Urothelium cell line (cell line): ENCODE measurements at regions not wholly inside any gene's neighbourhood (a gene's known extent, or its start where the extent isn't known, plus 50 kb on each side); places are given as distances from the start of the nearest gene placed in this dataset.
A peak's percentile ranks its signal among the peaks of the same experiment; 100 is the strongest.
"Not testable (repeated sequence)": the region's sequence is repeated elsewhere in the genome, so short reads cannot be mapped to it uniquely, and the experiment has no call there.

Experiments
- DNase-seq: peaks from one replicate; pipeline ENCODE4 v3.0.0; 2011; ENCODE audit warnings: low spot score, mixed read lengths
- FAIRE-seq: peaks from 2 replicates; lab custom pipeline; 2011; peaks lifted over from hg19 to GRCh38; lab: Jason Lieb, UNC

DNA sequence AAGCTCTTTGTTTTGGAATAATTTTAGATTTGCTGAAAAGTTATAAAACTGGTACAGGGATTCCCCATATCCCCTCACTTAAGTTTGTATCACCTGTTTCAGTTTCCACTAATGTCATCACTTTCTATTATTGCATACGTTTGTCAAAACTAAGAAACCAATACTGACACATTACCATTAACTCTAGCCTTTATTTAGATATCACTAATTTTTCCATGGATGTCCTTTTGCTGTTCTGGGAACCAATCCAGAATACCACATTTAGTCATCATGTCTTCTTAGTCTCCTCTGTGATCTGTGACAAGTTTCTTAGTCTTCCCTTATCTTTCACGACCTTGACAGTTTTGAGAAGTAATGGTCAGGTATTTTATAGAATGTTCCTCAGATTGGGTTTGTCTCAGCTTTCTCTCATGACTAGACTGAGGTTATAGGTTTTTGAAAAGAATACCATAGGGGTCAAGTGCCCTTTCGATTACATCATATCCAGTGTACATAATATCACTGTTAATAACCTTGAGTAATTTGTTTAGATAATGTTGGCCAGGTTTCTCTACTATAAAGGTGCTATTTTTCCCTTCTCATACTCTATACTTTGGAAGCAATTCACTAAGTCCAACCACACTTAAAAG lies 51.9 kb upstream of the NMUR2 start:
- DNase-seq, result no peak
- FAIRE-seq, result no peak

- FAIRE-seq (no peak), DNase-seq (no peak)
Observed at GRCh38 chr5:152462021-152462721, 57.1 kb upstream of the NMUR2 start.

GRCh38 chr5:152464048-152464447 lies 59.0 kb upstream of the NMUR2 start:
- FAIRE-seq (no peak), DNase-seq (no peak)

DNA sequence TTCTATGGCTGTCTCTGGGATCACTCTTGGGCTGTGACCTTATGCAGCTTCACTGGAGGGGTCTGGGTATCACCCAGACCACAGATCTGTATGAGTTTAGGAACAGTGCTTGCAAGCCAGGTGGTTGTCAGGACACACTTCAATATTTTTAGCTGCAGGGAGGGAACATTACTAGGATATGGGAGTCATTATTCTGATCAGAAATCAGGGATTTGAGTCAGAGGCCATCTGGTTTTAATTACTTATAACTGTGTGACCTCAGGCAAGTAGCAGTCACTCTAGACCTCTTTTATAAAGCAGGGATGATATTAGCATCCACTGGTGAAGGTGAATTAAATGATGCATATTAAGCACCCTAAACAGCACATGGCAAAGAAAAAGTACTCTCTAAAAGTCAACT lies 60.1 kb upstream of the NMUR2 start:
- DNase-seq, result no peak
- no peak for FAIRE-seq

- no peak for DNase-seq
- no peak for FAIRE-seq
Observed at GRCh38 chr5:152466085-152466745, 61.1 kb upstream of the NMUR2 start.

DNA sequence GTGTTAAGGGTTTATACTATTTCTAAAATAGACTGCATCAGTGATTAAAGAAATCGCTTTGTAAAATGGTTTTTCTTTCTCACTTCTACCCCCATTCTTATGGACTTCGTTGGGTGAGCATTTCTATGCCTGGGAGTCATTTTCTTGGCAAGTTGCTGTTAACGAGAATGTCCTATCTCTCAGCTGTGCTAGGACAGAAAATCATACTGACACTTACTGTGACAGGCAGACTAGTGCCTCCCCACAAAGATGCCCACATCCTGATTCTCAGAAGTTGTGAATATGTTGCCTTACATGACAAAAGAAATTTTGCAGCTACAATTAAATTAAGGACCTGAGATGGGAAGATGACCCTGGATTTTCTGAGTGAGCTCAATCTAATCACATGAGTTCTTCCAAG lies 65.1 kb upstream of the NMUR2 start:
- DNase-seq, result no peak
- FAIRE-seq, result no peak

GRCh38 chr5:152472083-152472482 lies 67.0 kb upstream of the NMUR2 start:
- no peak for FAIRE-seq
- no peak for DNase-seq

DNA sequence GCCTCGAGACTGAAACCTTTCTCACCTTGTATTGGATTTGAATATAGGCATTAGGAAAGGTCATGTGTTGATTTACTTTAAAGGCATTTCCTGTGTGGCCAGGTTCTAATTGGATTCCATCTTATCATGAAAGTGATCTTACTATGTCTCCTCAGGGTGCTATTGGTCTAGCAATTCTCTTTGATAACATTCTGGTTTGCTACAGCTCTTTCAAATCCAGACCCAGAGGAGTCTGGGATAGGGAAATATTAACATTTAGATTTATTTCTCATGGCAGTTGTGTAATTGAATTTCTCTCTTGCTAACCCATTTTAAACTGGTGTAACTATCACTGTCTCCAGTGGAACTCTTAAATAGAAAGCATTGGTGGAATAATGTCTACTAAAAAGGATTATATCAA lies 69.9 kb upstream of the NMUR2 start:
- FAIRE-seq, result no peak
- no peak for DNase-seq

GRCh38 chr5:152477536-152477935 lies 72.5 kb upstream of the NMUR2 start:
- FAIRE-seq, result no peak
- no peak for DNase-seq

DNA sequence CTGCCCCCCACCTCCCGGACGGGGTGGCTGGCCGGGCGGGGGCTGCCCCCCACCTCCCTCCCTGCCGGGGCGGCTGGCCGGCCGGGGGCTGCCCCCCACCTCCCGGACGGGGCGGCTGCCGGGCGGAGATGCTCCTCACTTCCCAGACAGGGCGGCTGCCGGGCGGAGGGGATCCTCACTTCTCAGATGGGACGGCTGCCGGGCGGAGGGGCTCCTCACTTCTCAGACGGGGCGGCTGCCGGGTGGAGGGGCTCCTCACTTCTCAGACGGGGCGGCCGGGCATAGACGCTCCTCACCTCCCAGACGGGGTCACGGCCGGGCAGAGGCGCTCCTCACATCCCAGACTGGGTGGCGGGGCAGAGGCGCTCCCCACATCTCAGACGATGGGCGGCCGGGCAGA lies 74.8 kb upstream of the NMUR2 start:
- not testable (repeated sequence) for DNase-seq, FAIRE-seq

DNA sequence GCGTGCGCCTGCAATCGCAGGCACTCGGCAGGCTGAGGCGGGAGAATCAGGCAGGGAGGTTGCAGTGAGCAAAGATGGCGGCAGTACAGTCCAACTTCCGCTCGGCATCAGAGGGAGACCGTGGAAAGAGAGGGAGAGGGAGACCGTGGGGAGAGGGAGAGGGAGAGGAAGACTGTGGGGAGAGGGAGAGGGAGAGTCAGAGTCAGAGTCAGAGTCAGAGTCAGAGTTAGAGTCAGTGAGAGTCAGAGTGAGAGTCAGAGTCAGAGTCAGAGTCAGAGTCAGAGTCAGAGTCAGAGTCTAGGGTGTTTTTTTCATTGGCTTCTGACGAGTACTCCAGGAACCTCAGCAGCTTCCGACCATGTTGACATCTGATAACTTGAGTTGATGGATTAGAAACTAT lies 75.6 kb upstream of the NMUR2 start:
- not testable (repeated sequence) for FAIRE-seq, DNase-seq

DNA sequence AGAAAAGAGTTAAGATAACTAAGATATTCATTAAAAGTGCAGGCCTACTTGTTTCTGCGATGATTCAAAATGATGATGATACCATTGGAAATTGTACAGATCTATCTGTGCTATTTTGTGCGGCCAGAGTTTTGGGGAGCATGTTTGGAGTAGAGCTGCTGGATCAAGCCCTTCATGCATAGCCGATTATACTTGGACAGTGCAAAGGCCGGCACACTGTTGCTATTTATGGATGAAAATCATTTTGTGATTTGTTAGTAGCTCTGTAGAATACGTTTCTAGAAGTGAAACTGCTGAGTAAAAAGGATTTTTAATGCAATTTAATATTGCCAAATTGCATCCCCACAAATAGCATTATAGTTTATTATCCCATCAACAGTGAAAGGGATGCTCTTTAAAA lies 82.1 kb upstream of the NMUR2 start:
- FAIRE-seq (no peak), DNase-seq (no peak)

- FAIRE-seq (no peak), DNase-seq (no peak)
Observed at GRCh38 chr5:152488869-152489268, 83.8 kb upstream of the NMUR2 start.

- no peak for DNase-seq
- no peak for FAIRE-seq
Observed at GRCh38 chr5:152499814-152500535, 94.9 kb upstream of the NMUR2 start.

- DNase-seq, result no peak
Observed at GRCh38 chr5:152501294-152501693, 96.2 kb upstream of the NMUR2 start.

GRCh38 chr5:152503206-152503605 lies 98.1 kb upstream of the NMUR2 start:
- DNase-seq (no peak), FAIRE-seq (no peak)

More at GRCh38 chr5:152501294-152501693, 96.2 kb upstream of the NMUR2 start:
- FAIRE-seq, result no peak

DNA sequence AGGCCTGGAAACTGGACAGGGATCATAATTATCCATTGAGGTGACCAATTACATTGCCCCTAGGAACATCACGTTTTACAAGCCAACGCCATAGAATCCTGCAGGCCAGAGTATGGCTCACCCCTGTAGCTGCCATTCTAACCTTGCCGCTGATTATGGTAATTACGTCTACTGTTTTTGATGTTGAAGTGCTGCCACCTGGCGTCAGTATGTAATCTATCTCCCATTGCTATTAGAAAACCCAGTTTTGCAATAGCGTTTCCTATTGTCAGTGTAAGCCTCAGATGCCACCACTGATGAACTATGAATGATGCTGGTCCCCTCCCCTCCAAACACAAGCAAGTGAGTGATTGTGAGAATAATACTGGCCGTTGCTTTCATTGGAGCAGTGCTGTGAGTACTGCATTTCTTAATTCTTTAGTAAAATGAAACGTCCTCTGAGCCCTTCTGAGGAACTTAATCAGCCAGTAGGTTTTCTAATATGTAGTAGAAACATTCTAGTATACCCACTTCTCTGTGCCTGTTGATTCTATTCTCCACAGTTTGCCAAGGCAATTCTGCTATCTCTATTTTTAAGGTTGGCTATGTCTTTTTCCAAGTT lies 100.5 kb upstream of the NMUR2 start:
- DNase-seq, result peak; percentile 41
- FAIRE-seq, result peak; percentile 78

GRCh38 chr5:152511120-152511519 lies 106.0 kb upstream of the NMUR2 start:
- no peak for DNase-seq
- FAIRE-seq, result no peak

- FAIRE-seq, result no peak
Observed at GRCh38 chr5:152511531-152512132, 106.6 kb upstream of the NMUR2 start.

DNA sequence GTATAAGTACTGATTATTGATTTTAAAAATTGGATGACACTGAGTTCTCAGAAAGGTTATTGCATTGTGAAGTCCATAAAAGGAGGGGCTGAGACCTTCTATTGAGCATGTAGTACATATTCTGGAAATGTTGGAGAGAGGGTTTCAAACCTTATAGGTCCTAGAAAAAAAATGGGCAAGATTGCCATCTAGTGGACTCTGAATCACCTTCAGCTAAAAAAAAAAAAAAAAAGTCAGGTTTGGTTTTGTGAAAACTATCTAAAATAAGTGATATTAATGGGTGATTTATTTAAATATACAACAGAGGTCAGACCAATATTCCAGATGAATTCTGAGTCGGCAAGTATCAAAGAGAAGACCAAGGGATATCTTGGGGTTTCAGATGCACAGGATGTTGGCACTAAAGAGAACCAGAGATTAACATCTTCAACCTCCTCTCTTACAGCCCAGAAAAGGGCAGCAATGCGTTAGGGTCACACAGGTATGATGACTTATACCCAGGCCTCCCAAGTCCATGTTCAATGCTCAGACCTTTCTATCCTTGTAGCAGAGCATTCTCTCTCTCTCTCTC lies 109.8 kb upstream of the NMUR2 start:
- FAIRE-seq (no peak), DNase-seq (peak; percentile 40)

More at GRCh38 chr5:152511531-152512132, 106.6 kb upstream of the NMUR2 start:
- DNase-seq, result no peak
